ENCODE measurements at regions not wholly inside any gene's neighbourhood (a gene's known extent, or its start where the extent isn't known, plus 50 kb on each side); places are given as distances from the start of the nearest gene placed in this dataset.

GRCh38 chr1:30632481-30632880 is 90.9 kb downstream of the MATN1 start:
- no peak for DNase-seq (ENCODE audit: low spot score)
- no peak for TF ChIP-seq CTCF (IDR thresholded peaks at IDR 0.05)
- no peaks in the 10 kb centered on the region for H3K36me3 Mint-ChIP-seq (ENCODE audit: low read depth)
- H3K9me3 Mint-ChIP-seq (ENCODE audit: low read depth) = no peaks in the 10 kb centered on the region
- peaks cover 23% of the 10 kb centered on the region for H3K27me3 Mint-ChIP-seq (ENCODE audit: low read depth)
- H3K27ac Mint-ChIP-seq (ENCODE audit: unreplicated experiment) = no peak overlapping the region
- no peak overlapping the region for H3K4me3 Mint-ChIP-seq (ENCODE audit: unreplicated experiment)
- no peaks in the 10 kb centered on the region for H3K4me1 Mint-ChIP-seq (ENCODE audit: low read depth)

DNA sequence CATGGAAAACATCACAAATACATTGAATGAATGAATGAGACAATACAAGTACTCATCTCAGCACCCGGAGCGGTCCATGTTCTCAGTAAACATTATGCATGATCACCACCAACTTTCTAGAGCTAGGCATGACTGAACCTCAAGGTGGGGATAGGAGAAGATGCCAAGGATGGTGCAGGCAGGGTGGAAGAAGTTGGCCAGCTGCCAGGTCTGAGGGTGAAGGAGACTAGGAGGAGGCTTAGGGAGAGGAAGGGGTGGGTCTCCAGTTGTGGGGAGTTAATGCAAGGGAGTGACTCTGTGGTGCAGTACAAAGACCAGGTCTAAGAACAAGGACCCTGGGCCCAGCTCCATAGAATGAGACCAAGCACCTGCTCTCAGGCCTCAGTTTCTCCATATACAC is 91.7 kb downstream of the MATN1 start:
- Mint-ChIP-seq H3K4me1 (ENCODE audit: low read depth) (no peaks in the 10 kb centered on the region), H3K4me3 (ENCODE audit: unreplicated experiment) (no peak overlapping the region), H3K27ac (ENCODE audit: unreplicated experiment) (no peak overlapping the region), H3K9me3 (ENCODE audit: low read depth) (peaks cover 6% of the 10 kb centered on the region), H3K36me3 (ENCODE audit: low read depth) (no peaks in the 10 kb centered on the region), H3K27me3 (ENCODE audit: low read depth) (peaks cover 22% of the 10 kb centered on the region)
- no peak for DNase-seq (ENCODE audit: low spot score)
- TF ChIP-seq CTCF (IDR thresholded peaks at IDR 0.05) = no peak

DNA sequence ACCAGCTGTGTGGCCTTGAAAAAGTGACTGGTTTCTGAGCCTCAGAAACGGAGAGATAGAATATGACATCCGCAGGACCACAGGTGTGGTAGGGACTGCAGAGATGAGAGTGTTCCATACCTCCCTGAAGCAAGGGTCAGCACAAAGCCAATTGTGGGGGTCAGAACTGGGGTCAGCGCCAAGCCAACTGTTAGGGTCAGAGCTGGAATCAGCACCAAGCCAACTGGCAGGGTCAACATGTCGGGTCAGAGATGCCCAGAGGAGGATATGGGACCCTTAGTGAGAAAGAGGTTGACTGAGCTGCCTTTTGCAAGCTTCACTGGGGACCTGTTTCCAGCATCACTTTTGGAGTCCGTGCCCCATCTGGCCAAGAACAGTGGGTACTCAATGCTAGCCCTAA is 93.9 kb downstream of the MATN1 start:
- TF ChIP-seq CTCF (IDR thresholded peaks at IDR 0.05) = no peak
- Mint-ChIP-seq H3K9me3 (ENCODE audit: low read depth) (peaks cover 6% of the 10 kb centered on the region), H3K36me3 (ENCODE audit: low read depth) (no peaks in the 10 kb centered on the region), H3K27me3 (ENCODE audit: low read depth) (peaks cover 24% of the 10 kb centered on the region), H3K4me1 (ENCODE audit: low read depth) (no peaks in the 10 kb centered on the region), H3K27ac (ENCODE audit: unreplicated experiment) (no peak overlapping the region), H3K4me3 (ENCODE audit: unreplicated experiment) (no peak overlapping the region)
- no peak for DNase-seq (ENCODE audit: low spot score)

DNA sequence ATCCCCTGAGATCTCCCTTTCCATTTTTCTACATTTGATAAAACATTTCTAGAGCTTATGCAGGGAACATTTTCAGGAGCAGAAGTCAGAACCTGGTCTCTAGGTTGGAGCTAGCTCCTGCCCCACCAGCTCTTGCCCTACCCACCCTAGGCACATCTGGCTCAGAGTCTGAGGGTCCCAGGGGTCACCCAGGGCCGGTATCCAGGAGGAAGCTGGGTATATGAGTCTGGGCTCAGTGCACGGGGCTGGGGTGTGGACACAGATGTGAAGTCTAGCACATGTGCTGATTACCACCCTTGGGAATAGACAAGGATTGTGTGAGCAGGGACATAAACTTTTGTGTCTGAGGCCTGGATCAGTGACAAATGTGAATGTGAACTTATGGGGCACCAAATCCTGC is 95.4 kb downstream of the MATN1 start:
- peaks cover 24% of the 10 kb centered on the region for H3K27me3 Mint-ChIP-seq (ENCODE audit: low read depth)
- H3K27ac Mint-ChIP-seq (ENCODE audit: unreplicated experiment) = no peak overlapping the region
- peaks cover 15% of the 10 kb centered on the region for H3K9me3 Mint-ChIP-seq (ENCODE audit: low read depth)
- no peak for TF ChIP-seq CTCF (IDR thresholded peaks at IDR 0.05)
- DNase-seq (ENCODE audit: low spot score) = no peak
- no peaks in the 10 kb centered on the region for H3K4me1 Mint-ChIP-seq (ENCODE audit: low read depth)
- peaks cover 2% of the 10 kb centered on the region for H3K36me3 Mint-ChIP-seq (ENCODE audit: low read depth)
- H3K4me3 Mint-ChIP-seq (ENCODE audit: unreplicated experiment) = no peak overlapping the region

GRCh38 chr1:30627206-30627605 is 96.2 kb downstream of the MATN1 start:
- TF ChIP-seq CTCF (IDR thresholded peaks at IDR 0.05) = no peak
- Mint-ChIP-seq H3K36me3 (ENCODE audit: low read depth) (peaks cover 2% of the 10 kb centered on the region), H3K27me3 (ENCODE audit: low read depth) (peaks cover 22% of the 10 kb centered on the region), H3K4me1 (ENCODE audit: low read depth) (no peaks in the 10 kb centered on the region), H3K27ac (ENCODE audit: unreplicated experiment) (no peak overlapping the region), H3K9me3 (ENCODE audit: low read depth) (peaks cover 19% of the 10 kb centered on the region), H3K4me3 (ENCODE audit: unreplicated experiment) (no peak overlapping the region)
- no peak for DNase-seq (ENCODE audit: low spot score)
